ENCODE measurements at regions not wholly inside any gene's neighbourhood (a gene's known extent, or its start where the extent isn't known, plus 50 kb on each side); places are given as distances from the start of the nearest gene placed in this dataset.

DNA sequence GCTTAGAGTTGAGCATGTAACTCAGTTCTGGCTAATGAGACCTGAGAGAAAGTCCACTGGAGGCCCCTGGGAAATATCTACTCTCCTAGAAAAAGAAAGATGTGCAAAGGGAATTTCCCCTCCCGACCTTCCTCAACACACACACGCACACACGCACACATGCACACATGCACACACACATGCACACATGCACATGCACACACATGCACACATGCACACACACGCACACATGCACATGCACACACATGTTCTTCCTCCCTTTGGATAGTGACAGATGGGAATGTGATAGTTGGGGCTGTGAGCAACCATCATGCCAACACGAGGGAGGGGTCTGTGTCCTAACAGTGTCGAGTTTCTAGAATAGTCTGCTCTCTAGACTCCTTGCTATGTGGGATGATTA, 148.2 kb upstream of the EGFLAM start:
- DNase-seq (ENCODE audit: low read depth), result no peak
- H3K4me3 ChIP-seq (ENCODE audit: low read depth, low read length), result no peak overlapping the region
- no peak for TF ChIP-seq MYC (IDR thresholded peaks at IDR 0.05; ENCODE audit: low read depth, low read length)
- TF ChIP-seq, protein P1, sequence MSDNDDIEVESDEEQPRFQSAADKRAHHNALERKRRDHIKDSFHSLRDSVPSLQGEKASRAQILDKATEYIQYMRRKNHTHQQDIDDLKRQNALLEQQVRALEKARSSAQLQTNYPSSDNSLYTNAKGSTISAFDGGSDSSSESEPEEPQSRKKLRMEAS (IDR thresholded peaks at IDR 0.05; ENCODE audit: low read depth, low read length), result no peak
- TF ChIP-seq POLR2A (IDR thresholded peaks at IDR 0.05; ENCODE audit: extremely low read depth, insufficient read length), result no peak
- TF ChIP-seq, protein P2, sequence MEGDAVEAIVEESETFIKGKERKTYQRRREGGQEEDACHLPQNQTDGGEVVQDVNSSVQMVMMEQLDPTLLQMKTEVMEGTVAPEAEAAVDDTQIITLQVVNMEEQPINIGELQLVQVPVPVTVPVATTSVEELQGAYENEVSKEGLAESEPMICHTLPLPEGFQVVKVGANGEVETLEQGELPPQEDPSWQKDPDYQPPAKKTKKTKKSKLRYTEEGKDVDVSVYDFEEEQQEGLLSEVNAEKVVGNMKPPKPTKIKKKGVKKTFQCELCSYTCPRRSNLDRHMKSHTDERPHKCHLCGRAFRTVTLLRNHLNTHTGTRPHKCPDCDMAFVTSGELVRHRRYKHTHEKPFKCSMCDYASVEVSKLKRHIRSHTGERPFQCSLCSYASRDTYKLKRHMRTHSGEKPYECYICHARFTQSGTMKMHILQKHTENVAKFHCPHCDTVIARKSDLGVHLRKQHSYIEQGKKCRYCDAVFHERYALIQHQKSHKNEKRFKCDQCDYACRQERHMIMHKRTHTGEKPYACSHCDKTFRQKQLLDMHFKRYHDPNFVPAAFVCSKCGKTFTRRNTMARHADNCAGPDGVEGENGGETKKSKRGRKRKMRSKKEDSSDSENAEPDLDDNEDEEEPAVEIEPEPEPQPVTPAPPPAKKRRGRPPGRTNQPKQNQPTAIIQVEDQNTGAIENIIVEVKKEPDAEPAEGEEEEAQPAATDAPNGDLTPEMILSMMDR (IDR thresholded peaks at IDR 0.05; ENCODE audit: low read depth, low read length), result no peak

DNA sequence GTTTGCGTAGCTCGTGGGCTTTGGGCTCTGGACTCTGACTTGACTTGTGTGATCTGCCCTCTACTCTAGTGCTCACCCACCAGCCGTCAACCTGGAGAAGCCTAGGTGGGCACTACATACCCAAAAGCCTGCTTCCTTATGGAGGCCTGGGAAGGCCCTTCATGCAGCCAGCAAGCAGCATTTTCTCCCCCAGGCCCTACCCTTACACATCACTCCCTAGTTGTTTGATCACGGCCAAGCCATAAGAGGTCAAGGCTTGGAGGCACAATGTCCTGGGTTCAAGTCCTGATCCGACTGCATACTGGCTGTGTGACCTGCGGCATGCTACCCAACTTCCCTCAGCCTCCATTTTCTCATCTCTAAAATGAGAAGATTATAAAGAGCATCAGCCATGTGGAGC, 151.3 kb upstream of the EGFLAM start:
- no peak overlapping the region for H3K4me3 ChIP-seq (ENCODE audit: low read depth, low read length)
- no peak for TF ChIP-seq MYC (IDR thresholded peaks at IDR 0.05; ENCODE audit: low read depth, low read length)
- TF ChIP-seq, protein P1 (IDR thresholded peaks at IDR 0.05; ENCODE audit: low read depth, low read length), result no peak
- TF ChIP-seq, protein P2 (IDR thresholded peaks at IDR 0.05; ENCODE audit: low read depth, low read length), result no peak
- no peak for TF ChIP-seq POLR2A (IDR thresholded peaks at IDR 0.05; ENCODE audit: extremely low read depth, insufficient read length)
- DNase-seq (ENCODE audit: low read depth), result no peak

DNA sequence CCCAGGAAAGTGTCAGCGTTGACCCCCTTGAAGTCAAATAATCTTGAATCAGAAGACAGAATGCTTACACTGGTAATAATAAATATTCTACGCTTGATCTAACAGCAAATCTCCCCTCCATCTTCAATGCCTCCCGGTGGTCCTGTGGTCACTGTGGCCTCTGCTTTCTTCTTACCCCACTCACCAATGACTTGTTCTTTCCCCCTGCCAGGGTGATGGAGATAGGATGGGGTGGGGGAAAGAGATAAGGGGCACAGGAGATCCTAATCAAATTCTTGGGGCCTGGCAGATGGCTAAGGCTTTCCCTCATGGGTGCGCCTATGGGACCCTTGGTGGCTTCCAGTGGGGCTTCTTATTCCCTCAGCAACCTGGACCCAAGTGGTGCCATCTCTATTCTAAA, 152.6 kb upstream of the EGFLAM start:
- TF ChIP-seq MYC (IDR thresholded peaks at IDR 0.05; ENCODE audit: low read depth, low read length) (no peak), POLR2A (IDR thresholded peaks at IDR 0.05; ENCODE audit: extremely low read depth, insufficient read length) (no peak)
- TF ChIP-seq, protein P1 (IDR thresholded peaks at IDR 0.05; ENCODE audit: low read depth, low read length), result no peak
- TF ChIP-seq, protein P2 (IDR thresholded peaks at IDR 0.05; ENCODE audit: low read depth, low read length), result no peak
- H3K4me3 ChIP-seq (ENCODE audit: low read depth, low read length), result no peak overlapping the region
- DNase-seq (ENCODE audit: low read depth), result no peak

DNA sequence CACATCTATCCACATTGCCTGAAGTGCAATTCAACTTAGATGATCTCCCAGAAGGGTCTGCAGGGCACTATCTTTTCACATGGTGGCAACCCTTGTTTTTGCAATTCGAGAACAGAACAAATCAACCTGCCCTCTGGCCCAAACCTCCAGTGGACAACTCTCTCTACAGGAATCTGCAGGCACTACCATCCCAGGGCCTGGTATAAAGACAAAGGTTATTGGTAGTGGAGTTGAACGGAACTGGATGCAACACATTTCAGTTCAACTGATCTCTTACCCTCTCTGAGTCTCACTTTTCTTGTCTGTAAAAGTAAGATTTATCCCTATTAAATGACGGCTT, 153.2 kb upstream of the EGFLAM start:
- no peak for TF ChIP-seq MYC (IDR thresholded peaks at IDR 0.05; ENCODE audit: low read depth, low read length)
- TF ChIP-seq POLR2A (IDR thresholded peaks at IDR 0.05; ENCODE audit: extremely low read depth, insufficient read length), result no peak
- TF ChIP-seq, protein P1 (IDR thresholded peaks at IDR 0.05; ENCODE audit: low read depth, low read length), result no peak
- TF ChIP-seq, protein P2 (IDR thresholded peaks at IDR 0.05; ENCODE audit: low read depth, low read length), result no peak
- no peak for DNase-seq (ENCODE audit: low read depth)
- H3K4me3 ChIP-seq (ENCODE audit: low read depth, low read length), result no peak overlapping the region

DNA sequence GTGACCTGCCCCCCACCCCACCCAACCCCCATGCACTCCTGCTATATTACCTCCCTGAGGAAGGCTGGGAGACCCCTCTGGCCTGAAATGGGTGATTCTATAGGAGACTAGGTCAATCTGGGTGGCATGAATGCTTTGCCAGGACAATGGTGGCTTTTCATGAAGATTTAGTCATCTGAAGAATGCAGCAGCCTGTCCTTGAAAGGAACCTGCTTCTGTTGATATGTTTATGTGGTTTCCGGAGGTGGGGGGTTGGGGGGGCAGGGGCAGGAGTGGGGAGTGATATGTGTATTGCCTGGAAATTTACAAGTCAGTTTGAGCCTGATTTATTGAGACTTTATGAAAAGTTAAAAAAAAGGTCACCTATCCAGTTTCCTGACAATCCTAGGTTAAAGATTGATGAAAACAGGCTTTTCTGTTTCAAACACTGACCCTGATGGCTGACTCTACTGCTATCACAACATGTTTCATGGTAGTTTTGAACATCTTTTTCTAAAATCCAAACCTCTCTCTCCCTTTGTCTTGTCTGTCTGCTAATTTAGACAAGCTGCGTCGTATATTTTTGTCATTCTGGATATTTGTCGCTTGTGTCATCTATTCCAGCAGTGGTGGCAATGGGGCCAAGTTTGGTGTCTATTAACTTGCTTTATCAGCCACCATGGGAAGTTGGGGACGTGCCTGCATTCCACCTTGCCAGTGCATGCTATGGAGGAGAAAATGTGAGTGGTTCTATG, 153.7 kb upstream of the EGFLAM start:
- no peak overlapping the region for H3K4me3 ChIP-seq (ENCODE audit: low read depth, low read length)
- no peak for DNase-seq (ENCODE audit: low read depth)
- TF ChIP-seq, protein P2 (IDR thresholded peaks at IDR 0.05; ENCODE audit: low read depth, low read length), result no peak
- TF ChIP-seq MYC (IDR thresholded peaks at IDR 0.05; ENCODE audit: low read depth, low read length) (no peak), POLR2A (IDR thresholded peaks at IDR 0.05; ENCODE audit: extremely low read depth, insufficient read length) (no peak)
- TF ChIP-seq, protein P1 (IDR thresholded peaks at IDR 0.05; ENCODE audit: low read depth, low read length), result no peak
